Stimulated activated CD8-positive, alpha-beta memory T cell treated with anti-CD3 and anti-CD28 coated beads, Interleukin-2, amount 100 ng/mL, for 48 hours (primary cell): ENCODE measurements at regions not wholly inside any gene's neighbourhood (a gene's known extent, or its start where the extent isn't known, plus 50 kb on each side); places are given as distances from the start of the nearest gene placed in this dataset.

Source experiments
- DNase-seq, 2 donors: peaks; one replicate each; pipeline ENCODE4 v3.0.0-alpha.2; 2020; ENCODE audit warnings: low read depth in 2 of 2

DNA sequence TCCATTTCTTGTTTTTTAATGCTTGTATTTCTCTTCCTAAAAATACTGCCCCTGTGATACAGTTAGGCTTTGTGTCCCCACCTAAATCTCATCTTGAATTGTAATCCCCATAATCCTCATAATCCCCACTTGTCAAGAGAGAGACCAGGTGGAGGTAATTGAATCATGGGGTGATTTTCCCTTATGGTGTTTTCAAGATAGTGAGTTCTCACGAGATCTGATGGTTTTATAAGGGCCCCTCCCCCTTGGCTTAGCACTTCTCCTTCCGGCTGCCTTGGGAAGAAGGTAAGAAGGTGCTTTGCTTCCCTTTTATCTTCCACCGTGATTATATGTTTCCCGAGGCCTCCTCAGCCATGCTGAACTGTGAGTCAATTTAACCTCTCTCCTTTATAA is 227.4 kb downstream of the MAN2A1 start:
- DNase-seq, result no peak

DNA sequence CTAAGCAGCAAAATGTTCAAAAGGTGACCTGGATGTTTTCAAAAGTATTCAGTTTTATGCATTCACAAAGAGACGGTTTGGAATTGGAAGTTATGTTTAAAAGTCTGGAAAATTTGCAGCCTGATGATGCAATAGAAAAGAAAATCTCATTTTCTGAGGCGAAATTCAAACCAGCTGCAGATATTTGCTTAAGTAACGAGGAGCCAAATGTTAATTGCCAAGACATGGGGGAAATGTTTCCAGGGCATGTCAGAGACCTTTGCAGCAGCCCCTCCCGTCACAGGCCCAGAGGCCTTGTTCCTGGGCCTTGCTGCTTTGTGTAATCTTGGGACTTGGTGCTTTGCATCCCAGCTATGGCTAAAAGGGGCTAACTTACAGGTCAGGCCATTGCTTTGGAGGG is 228.2 kb downstream of the MAN2A1 start:
- DNase-seq, result no peak

DNA sequence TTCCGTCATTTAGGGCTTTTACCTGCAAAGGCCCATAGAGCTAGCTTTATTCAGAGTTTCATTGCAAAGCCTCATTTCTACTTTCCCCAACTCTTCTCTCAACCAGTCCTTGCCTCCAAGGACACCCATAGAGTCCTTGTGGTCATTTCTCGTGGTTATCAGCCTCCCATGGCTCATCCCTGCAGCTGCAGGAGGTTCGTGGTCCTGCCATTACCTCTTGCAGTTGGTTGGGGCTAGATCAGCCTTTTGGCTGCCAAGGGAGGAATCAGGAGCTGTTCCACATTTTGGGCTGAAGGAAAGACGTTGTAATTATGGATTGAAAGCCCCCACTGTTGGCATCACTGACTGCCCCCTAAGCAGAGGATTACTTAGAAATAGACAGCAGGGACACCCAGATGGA is 231.0 kb downstream of the MAN2A1 start:
- DNase-seq, result no peak

GRCh38 chr5:109921735-109922380 is 232.1 kb downstream of the MAN2A1 start:
- no peak for DNase-seq

DNA sequence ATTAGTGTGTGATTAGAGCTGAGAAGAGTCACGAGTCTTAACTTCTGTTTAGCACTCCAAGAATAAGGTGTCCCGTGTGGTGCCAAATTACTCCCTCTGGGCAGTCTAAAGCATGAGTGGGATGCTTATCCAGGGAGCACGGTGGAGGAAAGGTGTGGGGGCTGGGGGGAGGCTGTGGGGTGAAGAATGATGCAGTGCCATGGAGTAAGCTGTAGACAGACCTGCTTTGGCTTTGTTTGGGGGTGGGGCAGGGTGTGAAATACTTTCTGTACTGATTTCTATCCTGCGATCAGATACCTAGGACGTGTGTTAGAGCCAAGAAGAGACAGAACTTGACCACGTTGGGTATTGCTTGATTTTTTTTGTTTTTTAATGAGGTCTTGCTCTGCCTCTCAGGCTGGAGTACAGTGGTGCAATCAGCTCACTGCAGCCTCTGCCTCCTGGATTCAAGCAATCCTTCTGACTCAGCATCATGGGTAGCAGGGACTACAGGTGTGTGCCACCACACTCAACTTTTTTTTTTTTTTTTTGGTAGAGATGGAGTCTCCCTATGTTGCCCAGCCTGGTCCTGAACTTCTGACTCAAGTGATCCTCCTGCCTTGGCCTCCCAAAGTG is 232.8 kb downstream of the MAN2A1 start:
- DNase-seq, result no peak

DNA sequence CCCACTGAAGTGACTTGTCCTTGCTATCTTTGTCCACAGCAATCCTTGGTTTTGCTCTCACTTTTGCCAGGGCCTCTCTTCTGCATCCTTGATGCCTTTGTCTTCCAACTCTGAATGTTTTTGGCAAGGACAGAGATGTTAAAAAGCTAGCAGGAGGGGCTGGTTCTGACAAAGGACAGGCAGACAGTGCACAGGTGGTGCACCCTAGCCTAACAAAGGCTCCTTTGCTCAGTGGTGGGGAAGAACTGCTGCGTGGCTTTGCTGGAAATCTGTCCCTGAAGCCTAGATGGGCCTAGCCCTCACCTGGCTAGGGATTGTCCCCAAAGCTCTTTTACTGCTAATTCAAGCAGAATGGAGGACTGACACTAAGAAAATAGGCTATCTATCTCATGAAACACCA is 233.5 kb downstream of the MAN2A1 start:
- no peak for DNase-seq

- no peak for DNase-seq
Observed at GRCh38 chr5:109924237-109925107, 234.7 kb downstream of the MAN2A1 start.

GRCh38 chr5:109927639-109928038 is 237.9 kb downstream of the MAN2A1 start:
- no peak for DNase-seq

GRCh38 chr5:109928046-109928445 is 238.3 kb downstream of the MAN2A1 start:
- DNase-seq, result no peak

DNA sequence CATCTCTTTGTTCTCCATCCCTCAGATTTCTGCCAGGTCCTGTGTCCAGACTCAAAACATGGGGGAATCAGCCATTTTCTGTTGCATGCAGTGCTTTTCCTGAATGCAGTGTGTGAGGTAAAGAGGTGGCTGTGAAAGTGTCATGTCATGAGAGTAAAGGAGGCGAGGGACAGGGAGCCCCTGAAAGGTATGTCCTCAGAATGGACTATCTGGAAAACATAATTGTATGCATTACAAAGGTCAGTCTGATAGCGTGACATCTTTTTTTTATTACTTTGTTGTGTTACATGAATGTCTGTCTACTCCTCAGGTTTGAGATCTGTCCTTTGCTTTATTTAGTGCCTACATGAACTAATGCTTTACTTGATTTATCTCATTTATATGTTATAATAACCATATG is 239.1 kb downstream of the MAN2A1 start:
- DNase-seq, result no peak

- DNase-seq, result no peak
Observed at GRCh38 chr5:109929376-109929775, 239.6 kb downstream of the MAN2A1 start.

- DNase-seq, result no peak
Observed at GRCh38 chr5:109929911-109930310, 240.2 kb downstream of the MAN2A1 start.

GRCh38 chr5:109931049-109931780 is 241.5 kb downstream of the MAN2A1 start:
- no peak for DNase-seq

DNA sequence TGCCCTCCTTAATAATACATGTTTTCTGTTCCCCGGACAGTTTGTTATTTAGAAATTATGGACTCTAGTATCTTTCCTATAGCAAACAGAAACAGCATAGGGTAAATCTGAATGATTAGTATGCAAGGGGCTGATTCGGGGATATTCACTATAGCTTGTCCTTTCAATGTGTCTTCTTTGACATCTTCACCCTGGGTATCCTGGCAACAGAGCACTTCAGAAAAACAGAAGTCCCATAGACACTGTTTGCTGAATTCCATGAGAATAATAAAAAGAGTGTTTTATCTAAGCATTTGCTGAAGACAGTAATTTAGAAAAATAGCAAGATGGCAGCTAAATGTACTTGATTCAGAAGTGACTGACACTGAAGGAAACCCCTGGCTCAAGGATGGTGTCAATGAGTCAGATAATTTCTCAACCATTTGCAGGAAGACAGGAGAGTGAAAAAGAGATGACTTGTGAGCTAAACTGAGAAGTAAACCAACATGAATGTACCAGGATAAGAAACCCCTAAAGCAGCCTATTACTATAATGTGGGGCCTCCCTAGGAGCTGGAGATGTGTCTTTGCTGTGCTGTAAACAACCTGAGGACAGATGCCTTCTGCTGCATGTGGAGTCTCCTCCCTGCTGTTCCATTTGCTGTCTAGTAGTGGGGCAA is 246.2 kb downstream of the MAN2A1 start:
- DNase-seq, result no peak

DNA sequence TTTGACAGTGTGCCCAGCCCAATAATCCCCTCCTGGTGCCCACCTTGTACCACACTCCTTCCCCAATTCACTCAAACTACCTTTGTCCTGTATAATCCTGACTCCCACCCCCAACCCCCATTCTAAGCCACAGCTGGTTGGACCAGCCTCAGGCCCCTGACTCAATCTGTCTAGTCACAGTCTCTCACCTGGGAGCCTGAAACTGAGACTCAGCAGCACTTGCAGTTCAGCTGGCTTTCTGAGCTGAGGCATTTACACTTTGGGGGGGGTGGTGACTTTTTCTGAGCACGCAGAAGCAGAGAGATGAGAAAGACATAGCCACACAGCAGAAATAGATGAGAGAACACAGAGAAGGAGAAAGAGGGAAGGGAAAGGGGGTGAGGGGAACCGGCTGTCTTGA is 247.3 kb downstream of the MAN2A1 start:
- peak in 1 of 2 donors; percentile 23 for DNase-seq

DNA sequence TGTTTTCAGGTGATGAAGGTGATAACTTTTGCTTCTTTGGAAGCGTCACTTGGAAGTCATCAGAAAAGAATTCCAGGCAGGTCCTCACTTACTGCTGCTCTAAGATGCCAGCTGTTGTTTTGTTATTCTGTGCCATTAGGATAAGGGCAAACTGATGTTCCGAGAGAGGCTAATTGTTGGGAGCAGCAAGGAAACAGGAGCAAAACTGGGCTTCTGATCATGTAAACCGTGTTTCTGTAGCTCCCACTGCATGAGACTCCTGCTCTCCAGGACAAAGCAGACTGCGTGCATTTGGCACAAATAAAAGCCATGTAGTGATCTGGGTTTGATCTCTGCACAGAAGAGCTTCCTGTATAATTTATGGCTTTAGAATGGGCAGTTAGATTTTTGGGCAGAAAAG is 248.2 kb downstream of the MAN2A1 start:
- DNase-seq, result no peak

DNA sequence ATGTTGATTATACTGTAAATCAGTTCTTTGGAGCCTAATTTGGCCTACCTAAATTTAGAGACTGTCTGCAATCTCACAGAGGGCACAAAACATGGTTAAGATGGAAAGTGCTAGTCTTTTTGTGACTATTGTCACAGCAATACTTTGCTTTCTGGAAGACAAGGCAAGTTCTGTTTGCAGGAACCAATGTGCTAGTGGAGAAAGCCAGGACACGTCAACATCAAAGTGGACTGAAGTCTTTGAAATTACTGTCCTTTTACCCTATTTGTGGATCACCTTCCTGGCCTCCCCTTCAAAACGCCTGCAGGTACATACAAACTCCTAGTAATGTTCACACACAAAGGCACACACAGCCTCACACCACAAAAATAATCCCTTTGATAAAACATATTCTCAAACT is 248.7 kb downstream of the MAN2A1 start:
- no peak for DNase-seq

- DNase-seq, result no peak
Observed at GRCh38 chr5:109939116-109939682, 249.5 kb downstream of the MAN2A1 start.

DNA sequence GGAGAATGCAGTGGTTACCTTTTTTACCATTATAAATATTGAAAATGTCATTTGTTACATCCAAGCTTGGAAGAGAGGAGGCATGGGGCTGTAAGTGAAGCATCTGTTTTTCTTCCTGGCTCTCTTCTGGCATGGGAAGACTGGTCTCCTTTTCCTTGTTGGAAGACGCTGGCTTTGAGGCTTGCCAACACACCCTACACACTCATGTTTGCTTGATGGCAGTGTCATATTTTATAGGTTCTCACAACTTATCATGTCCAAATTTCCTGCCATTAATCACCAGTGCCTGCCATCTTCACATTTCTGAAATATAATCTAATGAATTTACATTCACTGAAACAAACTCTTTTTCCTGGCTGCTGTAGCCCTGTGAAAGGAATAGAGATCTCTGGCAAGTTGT is 252.9 kb downstream of the MAN2A1 start:
- DNase-seq, result no peak

DNA sequence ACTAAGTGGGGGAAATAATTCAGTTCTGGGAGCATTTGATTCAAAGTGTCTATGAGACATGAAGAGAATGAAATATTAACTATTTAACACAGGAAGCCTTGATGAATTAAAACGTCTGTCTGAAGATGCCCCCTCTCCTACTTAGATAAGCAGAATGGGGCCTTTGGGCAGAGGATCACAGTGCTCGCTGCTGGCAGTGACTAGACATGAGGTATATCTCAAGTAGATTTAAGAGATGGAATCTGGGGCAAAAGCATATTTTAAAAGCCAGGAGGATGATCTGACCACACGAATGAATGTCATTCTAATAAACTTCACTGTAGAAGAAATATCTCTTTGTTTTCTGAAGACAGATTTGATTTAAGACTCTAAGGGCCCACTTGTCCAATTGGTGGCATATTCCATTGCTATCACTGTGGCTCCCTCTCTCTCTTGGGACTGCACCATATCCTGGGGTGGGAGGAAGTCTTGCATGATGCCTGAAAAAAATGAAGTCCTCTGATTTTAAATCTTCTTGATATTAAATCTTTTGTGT is 254.0 kb downstream of the MAN2A1 start:
- DNase-seq, result no peak

DNA sequence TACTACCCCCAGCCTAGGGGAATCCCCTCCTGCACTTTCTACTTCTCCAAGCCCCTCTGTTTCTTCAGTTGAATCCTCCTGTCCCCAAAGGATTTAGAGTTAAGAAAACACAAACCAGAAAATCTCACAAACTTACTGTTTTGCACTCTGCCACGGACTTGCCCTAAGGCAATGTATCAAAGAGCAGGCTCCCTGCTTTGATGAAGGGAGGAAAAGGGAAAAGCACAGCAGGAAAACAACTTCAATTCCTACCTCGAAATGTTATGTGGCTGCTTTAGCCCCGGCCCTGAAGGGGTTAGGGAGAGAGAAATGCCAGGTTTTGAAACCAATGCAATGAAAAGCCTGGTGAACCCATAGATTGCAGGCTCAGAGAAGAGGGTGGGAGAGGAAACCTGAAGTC is 254.7 kb downstream of the MAN2A1 start:
- DNase-seq, result no peak
